GM23338 (cell line): ENCODE measurements at regions not wholly inside any gene's neighbourhood (a gene's known extent, or its start where the extent isn't known, plus 50 kb on each side); places are given as distances from the start of the nearest gene placed in this dataset.

Source experiments
- CREB1 ChIP-seq: fragments of 250-450 bp; sonication (Bioruptor Pico); IDR thresholded peaks from 2 replicates; pipeline ENCODE4 v1.5.0; 2020; ENCODE audit warnings: low read depth, mild to moderate bottlenecking, moderate library complexity
- EZH2 ChIP-seq: fragments of 200-600 bp; sonication (generic); IDR thresholded peaks from one replicate; pipeline ENCODE4 v1.8.0; 2017; ENCODE audit warnings: antibody characterized with exemption, mild to moderate bottlenecking, low read depth; ENCODE audit not compliant: unreplicated experiment
- EZH2phosphoT487 ChIP-seq: fragments of 200-600 bp; sonication (generic); IDR thresholded peaks from one replicate; pipeline ENCODE4 v1.8.1; 2018; ENCODE audit warnings: antibody characterized with exemption; ENCODE audit not compliant: unreplicated experiment
- JUNB ChIP-seq: IDR thresholded peaks from one replicate; pipeline ENCODE4 v1.6.1; 2016; ENCODE audit warnings: antibody characterized with exemption; ENCODE audit not compliant: unreplicated experiment
- NANOG ChIP-seq: IDR thresholded peaks from 2 replicates; pipeline ENCODE4 v1.6.1; 2016; ENCODE audit warnings: antibody characterized with exemption, borderline replicate concordance
- POLR2AphosphoS5 ChIP-seq: IDR thresholded peaks from 2 replicates; pipeline ENCODE4 v1.6.1; 2016; ENCODE audit warnings: antibody characterized with exemption, low read depth
- STAT1 ChIP-seq: IDR thresholded peaks from one replicate; pipeline ENCODE4 v1.6.1; 2016; ENCODE audit warnings: antibody characterized with exemption; ENCODE audit not compliant: unreplicated experiment
- ZNF114 ChIP-seq: fragments of 250-450 bp; sonication (Bioruptor Pico); IDR thresholded peaks from 2 replicates; pipeline ENCODE4 v1.5.0; 2020; ENCODE audit warnings: mild to moderate bottlenecking, moderate library complexity
- ZNF331 ChIP-seq: fragments of 250-450 bp; sonication (Bioruptor Pico); IDR thresholded peaks from 2 replicates; pipeline ENCODE4 v1.5.0; 2020; ENCODE audit warnings: low read depth, mild to moderate bottlenecking, moderate library complexity
- TF ChIP-seq, protein P1 (sequence below), 2 experiments: fragments of 200-600 bp in 1 of 2; sonication (generic) in 1 of 2; conservative IDR thresholded peaks; 2 replicates each; pipeline versions ENCODE4 v1.5.1 to v1.6.1; 2016 to 2017; ENCODE audit warnings: antibody characterized with exemption in 2 of 2, low read depth in 2 of 2, mild to moderate bottlenecking in 2 of 2, moderate library complexity in 1 of 2
- TF ChIP-seq, protein P2 (sequence below): IDR thresholded peaks from one replicate; pipeline ENCODE4 v1.6.1; 2018; ENCODE audit warnings: antibody characterized with exemption; ENCODE audit not compliant: unreplicated experiment
- TF ChIP-seq, protein P3 (sequence below): IDR thresholded peaks from 2 replicates; pipeline ENCODE4 v1.6.1; 2016; ENCODE audit warnings: antibody characterized with exemption
- TF ChIP-seq, protein P4 (sequence below): fragments of 250-450 bp; sonication (Bioruptor Pico); IDR thresholded peaks from 2 replicates; pipeline ENCODE4 v1.5.0; 2020; ENCODE audit warnings: mild to moderate bottlenecking, moderate library complexity

DNA sequence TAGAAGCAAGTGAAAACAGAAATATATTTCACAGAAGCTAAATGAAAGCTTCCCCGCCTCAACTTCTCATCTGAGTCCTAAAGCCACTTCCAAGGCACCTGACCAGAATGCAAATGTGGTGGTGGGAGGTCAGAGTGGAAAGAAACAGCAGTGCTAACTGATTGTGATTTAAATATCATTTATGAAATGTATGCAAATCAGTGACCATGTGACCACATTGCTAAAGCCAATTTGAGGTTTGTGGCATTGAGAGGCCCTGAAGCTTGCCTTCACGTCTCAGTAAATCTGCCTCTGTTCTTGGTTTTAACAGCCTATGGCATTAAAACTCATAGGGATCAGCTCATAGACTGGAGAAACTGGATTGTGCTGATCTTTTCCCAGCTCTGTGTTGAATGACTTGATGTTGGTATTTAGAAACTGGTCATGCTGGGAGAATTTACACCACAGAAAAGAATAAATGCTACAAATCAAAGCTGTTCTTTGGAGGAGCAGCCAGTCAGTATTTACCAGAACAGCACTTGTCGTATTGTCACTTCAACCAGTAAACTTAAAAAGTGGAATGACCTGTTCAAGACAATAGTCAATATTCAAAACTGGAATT is 481.4 kb upstream of the ALCAM start:
- TF ChIP-seq, protein P1, sequence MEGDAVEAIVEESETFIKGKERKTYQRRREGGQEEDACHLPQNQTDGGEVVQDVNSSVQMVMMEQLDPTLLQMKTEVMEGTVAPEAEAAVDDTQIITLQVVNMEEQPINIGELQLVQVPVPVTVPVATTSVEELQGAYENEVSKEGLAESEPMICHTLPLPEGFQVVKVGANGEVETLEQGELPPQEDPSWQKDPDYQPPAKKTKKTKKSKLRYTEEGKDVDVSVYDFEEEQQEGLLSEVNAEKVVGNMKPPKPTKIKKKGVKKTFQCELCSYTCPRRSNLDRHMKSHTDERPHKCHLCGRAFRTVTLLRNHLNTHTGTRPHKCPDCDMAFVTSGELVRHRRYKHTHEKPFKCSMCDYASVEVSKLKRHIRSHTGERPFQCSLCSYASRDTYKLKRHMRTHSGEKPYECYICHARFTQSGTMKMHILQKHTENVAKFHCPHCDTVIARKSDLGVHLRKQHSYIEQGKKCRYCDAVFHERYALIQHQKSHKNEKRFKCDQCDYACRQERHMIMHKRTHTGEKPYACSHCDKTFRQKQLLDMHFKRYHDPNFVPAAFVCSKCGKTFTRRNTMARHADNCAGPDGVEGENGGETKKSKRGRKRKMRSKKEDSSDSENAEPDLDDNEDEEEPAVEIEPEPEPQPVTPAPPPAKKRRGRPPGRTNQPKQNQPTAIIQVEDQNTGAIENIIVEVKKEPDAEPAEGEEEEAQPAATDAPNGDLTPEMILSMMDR (conservative IDR thresholded peaks at IDR 0.05; ENCODE audit: low read depth in 2 of 2), result no peak
- TF ChIP-seq POLR2AphosphoS5 (no peak), ZNF331 (CRISPR knock-in tag) (no peak), EZH2 (no peak), CREB1 (no peak), STAT1 (no peak), EZH2phosphoT487 (no peak), JUNB (no peak), ZNF114 (CRISPR knock-in tag) (no peak), NANOG (no peak)
- TF ChIP-seq, protein P2, sequence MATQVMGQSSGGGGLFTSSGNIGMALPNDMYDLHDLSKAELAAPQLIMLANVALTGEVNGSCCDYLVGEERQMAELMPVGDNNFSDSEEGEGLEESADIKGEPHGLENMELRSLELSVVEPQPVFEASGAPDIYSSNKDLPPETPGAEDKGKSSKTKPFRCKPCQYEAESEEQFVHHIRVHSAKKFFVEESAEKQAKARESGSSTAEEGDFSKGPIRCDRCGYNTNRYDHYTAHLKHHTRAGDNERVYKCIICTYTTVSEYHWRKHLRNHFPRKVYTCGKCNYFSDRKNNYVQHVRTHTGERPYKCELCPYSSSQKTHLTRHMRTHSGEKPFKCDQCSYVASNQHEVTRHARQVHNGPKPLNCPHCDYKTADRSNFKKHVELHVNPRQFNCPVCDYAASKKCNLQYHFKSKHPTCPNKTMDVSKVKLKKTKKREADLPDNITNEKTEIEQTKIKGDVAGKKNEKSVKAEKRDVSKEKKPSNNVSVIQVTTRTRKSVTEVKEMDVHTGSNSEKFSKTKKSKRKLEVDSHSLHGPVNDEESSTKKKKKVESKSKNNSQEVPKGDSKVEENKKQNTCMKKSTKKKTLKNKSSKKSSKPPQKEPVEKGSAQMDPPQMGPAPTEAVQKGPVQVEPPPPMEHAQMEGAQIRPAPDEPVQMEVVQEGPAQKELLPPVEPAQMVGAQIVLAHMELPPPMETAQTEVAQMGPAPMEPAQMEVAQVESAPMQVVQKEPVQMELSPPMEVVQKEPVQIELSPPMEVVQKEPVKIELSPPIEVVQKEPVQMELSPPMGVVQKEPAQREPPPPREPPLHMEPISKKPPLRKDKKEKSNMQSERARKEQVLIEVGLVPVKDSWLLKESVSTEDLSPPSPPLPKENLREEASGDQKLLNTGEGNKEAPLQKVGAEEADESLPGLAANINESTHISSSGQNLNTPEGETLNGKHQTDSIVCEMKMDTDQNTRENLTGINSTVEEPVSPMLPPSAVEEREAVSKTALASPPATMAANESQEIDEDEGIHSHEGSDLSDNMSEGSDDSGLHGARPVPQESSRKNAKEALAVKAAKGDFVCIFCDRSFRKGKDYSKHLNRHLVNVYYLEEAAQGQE, result no peak
- TF ChIP-seq, protein P3, sequence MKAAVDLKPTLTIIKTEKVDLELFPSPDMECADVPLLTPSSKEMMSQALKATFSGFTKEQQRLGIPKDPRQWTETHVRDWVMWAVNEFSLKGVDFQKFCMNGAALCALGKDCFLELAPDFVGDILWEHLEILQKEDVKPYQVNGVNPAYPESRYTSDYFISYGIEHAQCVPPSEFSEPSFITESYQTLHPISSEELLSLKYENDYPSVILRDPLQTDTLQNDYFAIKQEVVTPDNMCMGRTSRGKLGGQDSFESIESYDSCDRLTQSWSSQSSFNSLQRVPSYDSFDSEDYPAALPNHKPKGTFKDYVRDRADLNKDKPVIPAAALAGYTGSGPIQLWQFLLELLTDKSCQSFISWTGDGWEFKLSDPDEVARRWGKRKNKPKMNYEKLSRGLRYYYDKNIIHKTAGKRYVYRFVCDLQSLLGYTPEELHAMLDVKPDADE, result no peak
- TF ChIP-seq, protein P4, sequence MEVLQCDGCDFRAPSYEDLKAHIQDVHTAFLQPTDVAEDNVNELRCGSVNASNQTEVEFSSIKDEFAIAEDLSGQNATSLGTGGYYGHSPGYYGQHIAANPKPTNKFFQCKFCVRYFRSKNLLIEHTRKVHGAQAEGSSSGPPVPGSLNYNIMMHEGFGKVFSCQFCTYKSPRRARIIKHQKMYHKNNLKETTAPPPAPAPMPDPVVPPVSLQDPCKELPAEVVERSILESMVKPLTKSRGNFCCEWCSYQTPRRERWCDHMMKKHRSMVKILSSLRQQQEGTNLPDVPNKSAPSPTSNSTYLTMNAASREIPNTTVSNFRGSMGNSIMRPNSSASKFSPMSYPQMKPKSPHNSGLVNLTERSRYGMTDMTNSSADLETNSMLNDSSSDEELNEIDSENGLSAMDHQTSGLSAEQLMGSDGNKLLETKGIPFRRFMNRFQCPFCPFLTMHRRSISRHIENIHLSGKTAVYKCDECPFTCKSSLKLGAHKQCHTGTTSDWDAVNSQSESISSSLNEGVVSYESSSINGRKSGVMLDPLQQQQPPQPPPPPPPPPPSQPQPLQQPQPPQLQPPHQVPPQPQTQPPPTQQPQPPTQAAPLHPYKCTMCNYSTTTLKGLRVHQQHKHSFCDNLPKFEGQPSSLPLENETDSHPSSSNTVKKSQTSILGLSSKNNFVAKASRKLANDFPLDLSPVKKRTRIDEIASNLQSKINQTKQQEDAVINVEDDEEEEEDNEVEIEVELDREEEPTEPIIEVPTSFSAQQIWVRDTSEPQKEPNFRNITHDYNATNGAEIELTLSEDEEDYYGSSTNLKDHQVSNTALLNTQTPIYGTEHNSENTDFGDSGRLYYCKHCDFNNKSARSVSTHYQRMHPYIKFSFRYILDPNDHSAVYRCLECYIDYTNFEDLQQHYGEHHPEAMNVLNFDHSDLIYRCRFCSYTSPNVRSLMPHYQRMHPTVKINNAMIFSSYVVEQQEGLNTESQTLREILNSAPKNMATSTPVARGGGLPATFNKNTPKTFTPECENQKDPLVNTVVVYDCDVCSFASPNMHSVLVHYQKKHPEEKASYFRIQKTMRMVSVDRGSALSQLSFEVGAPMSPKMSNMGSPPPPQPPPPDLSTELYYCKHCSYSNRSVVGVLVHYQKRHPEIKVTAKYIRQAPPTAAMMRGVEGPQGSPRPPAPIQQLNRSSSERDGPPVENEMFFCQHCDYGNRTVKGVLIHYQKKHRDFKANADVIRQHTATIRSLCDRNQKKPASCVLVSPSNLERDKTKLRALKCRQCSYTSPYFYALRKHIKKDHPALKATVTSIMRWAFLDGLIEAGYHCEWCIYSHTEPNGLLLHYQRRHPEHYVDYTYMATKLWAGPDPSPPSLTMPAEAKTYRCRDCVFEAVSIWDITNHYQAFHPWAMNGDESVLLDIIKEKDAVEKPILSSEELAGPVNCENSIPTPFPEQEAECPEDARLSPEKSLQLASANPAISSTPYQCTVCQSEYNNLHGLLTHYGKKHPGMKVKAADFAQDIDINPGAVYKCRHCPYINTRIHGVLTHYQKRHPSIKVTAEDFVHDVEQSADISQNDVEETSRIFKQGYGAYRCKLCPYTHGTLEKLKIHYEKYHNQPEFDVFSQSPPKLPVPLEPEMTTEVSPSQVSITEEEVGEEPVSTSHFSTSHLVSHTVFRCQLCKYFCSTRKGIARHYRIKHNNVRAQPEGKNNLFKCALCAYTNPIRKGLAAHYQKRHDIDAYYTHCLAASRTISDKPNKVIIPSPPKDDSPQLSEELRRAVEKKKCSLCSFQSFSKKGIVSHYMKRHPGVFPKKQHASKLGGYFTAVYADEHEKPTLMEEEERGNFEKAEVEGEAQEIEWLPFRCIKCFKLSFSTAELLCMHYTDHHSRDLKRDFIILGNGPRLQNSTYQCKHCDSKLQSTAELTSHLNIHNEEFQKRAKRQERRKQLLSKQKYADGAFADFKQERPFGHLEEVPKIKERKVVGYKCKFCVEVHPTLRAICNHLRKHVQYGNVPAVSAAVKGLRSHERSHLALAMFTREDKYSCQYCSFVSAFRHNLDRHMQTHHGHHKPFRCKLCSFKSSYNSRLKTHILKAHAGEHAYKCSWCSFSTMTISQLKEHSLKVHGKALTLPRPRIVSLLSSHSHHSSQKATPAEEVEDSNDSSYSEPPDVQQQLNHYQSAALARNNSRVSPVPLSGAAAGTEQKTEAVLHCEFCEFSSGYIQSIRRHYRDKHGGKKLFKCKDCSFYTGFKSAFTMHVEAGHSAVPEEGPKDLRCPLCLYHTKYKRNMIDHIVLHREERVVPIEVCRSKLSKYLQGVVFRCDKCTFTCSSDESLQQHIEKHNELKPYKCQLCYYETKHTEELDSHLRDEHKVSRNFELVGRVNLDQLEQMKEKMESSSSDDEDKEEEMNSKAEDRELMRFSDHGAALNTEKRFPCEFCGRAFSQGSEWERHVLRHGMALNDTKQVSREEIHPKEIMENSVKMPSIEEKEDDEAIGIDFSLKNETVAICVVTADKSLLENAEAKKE, result no peak
